ENCODE measurements at regions not wholly inside any gene's neighbourhood (a gene's known extent, or its start where the extent isn't known, plus 50 kb on each side); places are given as distances from the start of the nearest gene placed in this dataset.

DNA sequence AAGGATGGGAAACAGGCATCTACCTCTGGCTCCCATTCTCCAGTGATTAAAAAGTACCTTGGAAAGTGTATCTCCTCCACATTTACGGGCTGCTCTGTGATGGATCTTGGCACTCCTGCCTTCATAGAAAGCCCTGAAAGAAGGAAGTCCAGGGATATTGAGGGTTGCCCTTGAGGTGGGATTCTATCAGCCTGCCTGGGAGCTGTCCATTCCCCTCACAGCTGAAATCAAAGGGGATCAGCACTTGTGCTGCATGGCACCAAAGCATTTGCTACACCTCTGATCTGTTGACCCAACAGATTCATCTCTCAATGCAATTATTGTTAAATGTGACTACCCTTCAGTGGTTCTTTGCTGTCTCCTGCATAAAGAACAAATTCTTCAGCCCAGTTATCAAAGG is 442.0 kb upstream of the RUNX1 start:
- ATAC-seq, result 0 out of 3 replicates have a peak, but pooled peaks have one; percentile 41
- TF ChIP-seq TCF4 (CRISPR knock-in tag; IDR thresholded peaks at IDR 0.05; ENCODE audit: borderline replicate concordance) (no peak), GLIS3 (CRISPR knock-in tag; IDR thresholded peaks at IDR 0.05) (no peak), ZFP3 (CRISPR knock-in tag; IDR thresholded peaks at IDR 0.05) (no peak), POU6F1 (CRISPR knock-in tag; IDR thresholded peaks at IDR 0.05; ENCODE audit: borderline replicate concordance, low read depth) (no peak), ESRRG (CRISPR knock-in tag; IDR thresholded peaks at IDR 0.05) (no peak), ZC3H10 (CRISPR knock-in tag; IDR thresholded peaks at IDR 0.05) (no peak), SNAI2 (CRISPR knock-in tag; IDR thresholded peaks at IDR 0.05) (no peak)

DNA sequence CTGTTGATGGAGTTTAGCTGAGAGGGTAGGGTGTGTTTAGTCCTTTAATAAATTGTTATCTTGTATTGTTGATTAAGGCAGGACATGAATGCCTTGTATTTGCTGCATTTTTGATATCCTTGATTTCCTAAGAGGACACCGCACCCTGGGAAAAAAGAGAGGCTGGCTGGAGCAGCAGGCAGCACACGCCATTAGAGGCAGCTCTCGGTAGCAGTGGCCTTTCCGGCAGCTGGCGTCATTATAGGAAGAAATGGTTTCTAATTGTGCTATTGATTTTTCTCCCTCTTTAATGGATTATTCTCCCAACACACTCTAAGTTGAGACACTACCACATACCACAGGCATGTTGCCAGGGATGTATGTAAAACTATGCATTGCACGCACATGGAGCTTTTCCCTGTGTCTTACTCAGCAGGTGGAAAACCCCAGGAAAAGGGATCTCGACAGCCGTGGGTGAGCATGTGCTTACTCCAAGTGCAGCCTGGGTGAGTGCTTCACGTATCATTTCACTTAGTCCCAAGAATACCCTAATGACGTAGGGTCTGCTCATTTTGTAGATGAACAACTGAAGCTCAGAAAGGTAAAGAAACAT is 440.4 kb upstream of the RUNX1 start:
- ATAC-seq, result no peak

GRCh38 chr21:35488946-35489345 is 439.8 kb upstream of the RUNX1 start:
- no peak for ATAC-seq
- TF ChIP-seq ZNF565 (CRISPR knock-in tag; conservative IDR thresholded peaks at IDR 0.05; ENCODE audit: low read depth) (no peak), SNAI2 (CRISPR knock-in tag; IDR thresholded peaks at IDR 0.05) (no peak), GLIS3 (CRISPR knock-in tag; IDR thresholded peaks at IDR 0.05) (no peak), ZFP3 (CRISPR knock-in tag; IDR thresholded peaks at IDR 0.05) (no peak), CSDC2 (CRISPR knock-in tag; IDR thresholded peaks at IDR 0.05) (no peak), ZC3H10 (CRISPR knock-in tag; IDR thresholded peaks at IDR 0.05) (no peak), POU6F1 (CRISPR knock-in tag; IDR thresholded peaks at IDR 0.05; ENCODE audit: borderline replicate concordance, low read depth) (no peak), TCF4 (CRISPR knock-in tag; IDR thresholded peaks at IDR 0.05; ENCODE audit: borderline replicate concordance) (no peak), ISL1 (CRISPR knock-in tag; IDR thresholded peaks at IDR 0.05) (no peak), CSRNP3 (CRISPR knock-in tag; IDR thresholded peaks at IDR 0.05) (no peak), OSR1 (CRISPR knock-in tag; IDR thresholded peaks at IDR 0.05) (no peak), ZNF70 (CRISPR knock-in tag; IDR thresholded peaks at IDR 0.05) (no peak), RARB (CRISPR knock-in tag; IDR thresholded peaks at IDR 0.05) (no peak)

More for the DNA sequence above, 440.4 kb upstream of the RUNX1 start:
- TF ChIP-seq SNAI2 (CRISPR knock-in tag; IDR thresholded peaks at IDR 0.05) (no peak), ZNF565 (CRISPR knock-in tag; conservative IDR thresholded peaks at IDR 0.05; ENCODE audit: low read depth) (no peak), CSDC2 (CRISPR knock-in tag; IDR thresholded peaks at IDR 0.05) (no peak), ESRRG (CRISPR knock-in tag; IDR thresholded peaks at IDR 0.05) (no peak), ZFP3 (CRISPR knock-in tag; IDR thresholded peaks at IDR 0.05) (no peak), TCF4 (CRISPR knock-in tag; IDR thresholded peaks at IDR 0.05; ENCODE audit: borderline replicate concordance) (no peak), ZFP30 (CRISPR knock-in tag; IDR thresholded peaks at IDR 0.05) (no peak), ZNF8 (CRISPR knock-in tag; IDR thresholded peaks at IDR 0.05) (no peak)

GRCh38 chr21:35485364-35485763 is 436.3 kb upstream of the RUNX1 start:
- ATAC-seq, result no peak
- TF ChIP-seq, protein P1, sequence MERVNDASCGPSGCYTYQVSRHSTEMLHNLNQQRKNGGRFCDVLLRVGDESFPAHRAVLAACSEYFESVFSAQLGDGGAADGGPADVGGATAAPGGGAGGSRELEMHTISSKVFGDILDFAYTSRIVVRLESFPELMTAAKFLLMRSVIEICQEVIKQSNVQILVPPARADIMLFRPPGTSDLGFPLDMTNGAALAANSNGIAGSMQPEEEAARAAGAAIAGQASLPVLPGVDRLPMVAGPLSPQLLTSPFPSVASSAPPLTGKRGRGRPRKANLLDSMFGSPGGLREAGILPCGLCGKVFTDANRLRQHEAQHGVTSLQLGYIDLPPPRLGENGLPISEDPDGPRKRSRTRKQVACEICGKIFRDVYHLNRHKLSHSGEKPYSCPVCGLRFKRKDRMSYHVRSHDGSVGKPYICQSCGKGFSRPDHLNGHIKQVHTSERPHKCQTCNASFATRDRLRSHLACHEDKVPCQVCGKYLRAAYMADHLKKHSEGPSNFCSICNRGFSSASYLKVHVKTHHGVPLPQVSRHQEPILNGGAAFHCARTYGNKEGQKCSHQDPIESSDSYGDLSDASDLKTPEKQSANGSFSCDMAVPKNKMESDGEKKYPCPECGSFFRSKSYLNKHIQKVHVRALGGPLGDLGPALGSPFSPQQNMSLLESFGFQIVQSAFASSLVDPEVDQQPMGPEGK (CRISPR knock-in tag; IDR thresholded peaks at IDR 0.05; ENCODE audit: borderline replicate concordance), result no peak
- TF ChIP-seq PPARA (CRISPR knock-in tag; IDR thresholded peaks at IDR 0.05; ENCODE audit: borderline replicate concordance) (no peak), POU6F1 (CRISPR knock-in tag; IDR thresholded peaks at IDR 0.05; ENCODE audit: borderline replicate concordance, low read depth) (no peak), GLIS3 (CRISPR knock-in tag; IDR thresholded peaks at IDR 0.05) (no peak), ESRRG (CRISPR knock-in tag; IDR thresholded peaks at IDR 0.05) (no peak), TOX (CRISPR knock-in tag; IDR thresholded peaks at IDR 0.05; ENCODE audit: borderline replicate concordance) (no peak), ZNF565 (CRISPR knock-in tag; conservative IDR thresholded peaks at IDR 0.05; ENCODE audit: low read depth) (no peak), ZNF8 (CRISPR knock-in tag; IDR thresholded peaks at IDR 0.05) (no peak), ZFP30 (CRISPR knock-in tag; IDR thresholded peaks at IDR 0.05) (no peak), ARNTL (CRISPR knock-in tag; IDR thresholded peaks at IDR 0.05; ENCODE audit: borderline replicate concordance, low read depth) (no peak), TSHZ2 (CRISPR knock-in tag; IDR thresholded peaks at IDR 0.05) (no peak), OSR1 (CRISPR knock-in tag; IDR thresholded peaks at IDR 0.05) (no peak), ZFP3 (CRISPR knock-in tag; IDR thresholded peaks at IDR 0.05) (no peak), SNAI2 (CRISPR knock-in tag; IDR thresholded peaks at IDR 0.05) (no peak), RARB (CRISPR knock-in tag; IDR thresholded peaks at IDR 0.05) (no peak), CSDC2 (CRISPR knock-in tag; IDR thresholded peaks at IDR 0.05) (no peak)

All from SK-N-SH treated with all-trans-retinoic acid at 6 μM for 48 hours (cell line).